ENCODE measurements at regions not wholly inside any gene's neighbourhood (a gene's known extent, or its start where the extent isn't known, plus 50 kb on each side); places are given as distances from the start of the nearest gene placed in this dataset.

DNA sequence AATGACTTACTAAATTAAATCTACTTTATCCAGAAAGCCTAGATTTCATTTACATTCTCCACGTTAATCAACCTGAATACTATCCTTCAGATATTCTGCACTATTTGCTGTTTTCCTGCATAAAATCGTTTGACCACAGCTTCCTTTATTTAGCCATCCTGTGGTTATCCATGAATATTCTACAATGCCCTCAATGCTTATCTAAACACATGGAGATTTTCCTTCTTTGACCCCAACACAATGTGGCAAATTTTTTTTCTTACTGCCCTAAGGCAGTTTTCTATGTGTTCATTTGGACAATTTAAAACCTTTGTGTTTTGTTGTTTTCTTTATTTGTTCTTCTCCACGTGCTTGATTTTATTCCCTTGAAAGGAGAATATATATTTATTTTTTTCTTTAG lies 495.5 kb upstream of the ROBO1 start:
- no peak for DNase-seq

DNA sequence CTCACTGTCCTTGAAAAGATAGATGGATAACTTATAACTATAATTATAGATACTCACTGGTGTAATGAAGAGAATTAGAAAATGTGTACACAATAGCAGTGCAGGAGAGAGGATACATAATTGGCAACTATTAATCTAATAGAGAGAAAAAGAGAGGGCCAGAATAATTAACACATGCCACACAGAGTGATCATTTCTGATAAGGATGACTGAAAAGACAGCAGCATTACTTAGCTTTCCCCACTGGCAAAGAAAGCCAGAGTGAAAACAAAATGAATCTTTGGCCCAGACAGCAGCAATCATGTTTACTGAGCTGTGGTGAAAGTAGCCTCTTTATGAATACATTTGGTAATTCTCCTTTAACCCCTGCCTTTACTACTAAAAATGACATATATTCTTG lies 493.3 kb upstream of the ROBO1 start:
- DNase-seq: no peak

DNA sequence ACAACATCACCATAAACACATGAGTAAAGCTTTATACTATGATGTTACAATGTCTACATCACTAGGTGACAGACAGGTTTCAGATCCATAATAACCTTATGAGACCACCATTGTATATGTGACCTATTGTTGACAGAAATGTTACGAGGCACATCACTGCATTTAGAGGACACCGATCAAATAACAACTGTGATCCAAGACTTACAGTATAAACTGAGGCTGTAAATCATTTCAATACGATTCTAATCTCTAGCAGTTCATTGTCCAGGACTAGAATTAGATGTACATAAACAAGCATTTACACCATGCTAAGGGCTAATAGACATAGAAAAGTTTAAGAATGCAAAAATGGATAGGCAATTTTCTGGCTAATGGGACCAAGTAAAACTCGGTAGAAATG lies 491.9 kb upstream of the ROBO1 start:
- DNase-seq: no peak

DNA sequence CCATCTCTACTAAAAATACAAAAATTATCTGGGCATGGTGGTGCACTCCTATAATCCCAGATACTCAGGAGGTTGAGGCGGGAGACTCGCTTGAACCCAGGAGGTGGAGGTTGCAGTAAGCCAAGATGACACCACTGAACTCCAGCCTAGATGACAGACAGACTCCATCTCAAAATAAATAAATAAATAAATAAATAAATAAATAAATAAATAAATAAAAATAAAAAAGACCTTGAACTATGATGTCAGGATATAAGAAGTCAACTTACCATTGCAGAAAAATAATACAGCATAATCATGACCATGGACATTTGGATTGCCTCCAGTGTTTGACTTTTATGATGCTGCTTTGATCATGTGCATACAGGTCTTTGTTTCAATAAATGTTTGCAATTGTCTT lies 484.3 kb upstream of the ROBO1 start:
- DNase-seq: no peak

DNA sequence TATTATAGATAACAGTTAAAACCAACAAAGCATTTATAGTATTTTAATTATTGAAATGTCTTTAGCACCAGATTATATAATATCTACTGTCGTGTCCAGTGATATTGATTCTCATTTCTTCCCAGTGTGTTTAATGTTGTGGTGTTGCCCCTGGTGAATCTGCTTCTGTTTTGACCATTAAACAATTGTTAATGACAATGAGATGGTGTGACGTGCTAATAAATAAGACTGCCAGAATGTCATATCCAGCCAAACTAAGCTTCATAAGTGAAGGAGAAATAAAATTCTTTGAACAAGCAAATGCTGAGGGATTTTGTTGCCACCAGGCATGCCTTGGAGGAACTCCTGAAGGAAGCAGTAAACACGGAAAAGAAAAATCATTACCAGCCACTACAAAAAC lies 480.0 kb upstream of the ROBO1 start:
- DNase-seq: no peak

DNA sequence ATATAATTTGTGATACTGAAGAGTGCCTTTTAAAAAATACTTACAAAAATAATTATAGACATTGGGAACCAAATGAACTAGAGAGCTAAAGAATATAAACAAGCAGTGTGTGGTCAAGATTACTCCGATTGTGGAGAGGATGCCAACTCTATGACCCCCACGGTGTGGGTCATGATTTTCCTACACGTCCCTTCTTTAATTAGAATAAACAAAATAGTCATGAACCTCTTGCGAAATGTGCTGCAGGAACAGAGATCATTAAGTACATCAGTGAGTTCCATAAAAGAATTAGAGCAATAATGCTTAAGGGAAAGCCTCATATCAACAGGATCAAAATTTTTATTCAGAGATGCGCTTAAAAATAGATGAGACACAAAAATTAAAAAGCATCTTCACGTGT lies 476.6 kb upstream of the ROBO1 start:
- no peak for DNase-seq

DNA sequence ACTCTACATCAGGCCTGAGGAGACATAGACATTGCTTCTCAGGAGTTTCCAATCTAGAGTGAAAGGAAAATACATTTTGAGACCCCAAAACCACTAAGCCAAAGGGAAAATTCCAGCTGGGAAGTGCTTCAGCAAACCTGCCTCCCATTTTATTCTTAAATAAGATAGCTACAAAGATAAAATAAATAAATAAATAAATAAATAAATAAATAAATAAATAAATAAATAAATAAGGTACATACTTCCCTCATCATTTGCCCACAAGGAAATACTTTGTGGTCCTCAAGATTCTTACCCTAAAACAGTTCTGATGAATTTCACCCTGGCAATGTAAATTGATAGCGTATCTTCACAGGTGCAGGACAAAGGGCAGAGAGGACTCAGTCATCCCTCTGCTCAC lies 474.0 kb upstream of the ROBO1 start:
- no peak for DNase-seq

DNA sequence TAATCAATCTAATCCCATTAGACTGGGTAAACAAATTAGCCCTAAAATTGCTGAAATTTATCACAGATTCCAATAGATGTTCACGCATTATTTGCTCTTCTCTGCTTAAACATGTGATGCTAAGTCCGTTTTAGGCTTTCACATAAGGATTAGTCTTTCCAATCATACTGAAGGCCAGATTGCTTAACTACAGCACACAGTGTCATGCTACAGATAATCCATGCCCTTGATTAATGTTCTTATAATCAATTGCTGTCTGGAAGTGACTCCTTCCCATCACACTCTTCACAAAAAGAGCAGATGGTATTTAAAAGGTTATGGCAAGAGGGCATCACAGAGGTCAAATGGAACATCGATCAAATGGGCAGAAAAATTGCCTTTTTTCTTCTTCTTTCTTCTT lies 471.5 kb upstream of the ROBO1 start:
- DNase-seq: no peak

DNA sequence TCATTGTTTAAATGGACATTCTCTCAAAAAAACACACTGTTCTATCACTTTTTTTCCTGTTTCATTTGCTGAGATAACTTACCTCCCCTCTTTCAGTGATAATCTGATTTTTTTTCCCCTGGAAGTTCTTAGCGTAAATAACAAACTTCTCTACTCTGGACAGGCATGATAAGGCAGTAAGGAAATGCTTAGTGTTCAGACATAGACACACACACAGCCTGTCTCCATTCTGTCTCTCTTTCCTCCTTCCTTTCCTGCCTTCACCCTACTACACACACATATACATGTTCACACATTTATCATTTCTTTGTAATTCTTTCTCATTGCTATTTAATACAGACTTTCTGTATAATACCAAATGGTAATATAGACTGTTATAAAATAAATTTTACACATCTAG lies 470.8 kb upstream of the ROBO1 start:
- DNase-seq: no peak

DNA sequence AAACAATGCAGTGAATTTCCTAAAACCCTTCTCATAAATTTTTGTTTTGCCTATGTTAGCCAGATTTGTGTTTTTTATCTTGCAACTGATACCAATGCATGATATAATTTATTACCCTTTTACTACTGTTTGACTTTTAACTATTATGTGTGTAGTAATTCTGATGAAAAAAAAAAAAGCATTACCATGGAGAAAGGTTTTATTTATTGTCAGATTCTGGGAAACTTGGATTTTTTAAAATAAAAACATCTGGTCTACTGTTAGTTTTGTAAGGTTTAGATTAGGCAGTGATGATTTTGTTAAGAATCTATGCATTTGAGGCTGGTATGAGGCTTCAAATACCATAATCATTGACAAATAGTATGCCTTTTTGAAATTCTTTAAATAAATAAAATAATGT lies 470.4 kb upstream of the ROBO1 start:
- no peak for DNase-seq

DNA sequence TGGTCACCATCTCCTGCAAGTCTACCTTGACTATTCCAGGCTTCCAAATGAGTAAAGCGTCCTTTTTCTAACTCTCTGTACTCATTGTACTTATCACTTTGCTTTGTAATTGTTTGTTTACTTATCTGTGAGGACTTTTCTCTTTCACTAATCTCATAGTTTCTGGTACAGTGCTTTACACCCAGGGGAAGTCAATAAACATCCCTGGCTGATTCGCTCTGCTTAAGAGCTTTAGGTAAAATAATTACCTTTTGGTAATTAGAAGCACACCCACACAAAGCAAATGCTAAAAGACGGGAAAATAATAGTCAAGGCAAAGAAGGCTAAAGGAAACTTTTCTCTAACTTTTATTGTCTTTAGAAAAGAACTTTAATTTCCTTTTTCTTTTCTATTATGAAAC lies 466.9 kb upstream of the ROBO1 start:
- DNase-seq: no peak

DNA sequence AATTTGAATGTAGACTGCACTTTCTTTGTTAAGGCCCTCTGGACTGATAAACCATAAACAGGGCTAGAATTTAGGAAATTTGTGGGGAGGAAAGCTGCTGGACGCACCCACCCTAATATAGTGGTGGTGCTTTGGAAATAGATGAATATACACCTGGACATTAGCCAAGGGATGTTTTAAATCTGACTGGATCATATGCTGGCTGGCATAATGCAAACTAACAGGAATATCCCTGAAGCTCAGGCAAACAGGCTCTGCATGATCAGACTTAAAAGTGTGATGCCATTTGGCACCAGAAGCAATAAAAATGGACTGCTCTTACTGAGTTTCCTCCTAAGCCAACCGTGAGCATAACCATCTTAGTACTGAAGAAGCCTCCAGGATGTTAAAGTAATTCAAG lies 465.8 kb upstream of the ROBO1 start:
- no peak for DNase-seq

DNA sequence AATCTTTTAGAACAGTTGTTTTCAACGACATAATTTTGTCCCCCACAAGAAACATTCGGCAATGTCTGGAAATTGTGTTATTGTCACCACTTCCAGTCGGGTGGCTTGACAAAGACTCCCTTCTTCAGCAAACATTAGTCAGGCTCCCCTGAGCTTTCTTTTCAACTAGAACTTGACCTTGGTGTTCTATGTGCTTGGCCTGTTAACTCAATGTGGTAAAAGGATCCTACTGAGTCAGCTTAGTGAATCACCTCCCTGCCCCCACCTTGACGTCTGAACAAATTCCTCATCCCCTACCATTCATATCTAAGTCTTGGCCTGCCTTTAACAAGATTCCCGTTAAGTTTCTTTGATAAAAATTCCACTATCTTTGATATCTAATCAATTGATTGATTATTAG lies 465.0 kb upstream of the ROBO1 start:
- DNase-seq: no peak

DNA sequence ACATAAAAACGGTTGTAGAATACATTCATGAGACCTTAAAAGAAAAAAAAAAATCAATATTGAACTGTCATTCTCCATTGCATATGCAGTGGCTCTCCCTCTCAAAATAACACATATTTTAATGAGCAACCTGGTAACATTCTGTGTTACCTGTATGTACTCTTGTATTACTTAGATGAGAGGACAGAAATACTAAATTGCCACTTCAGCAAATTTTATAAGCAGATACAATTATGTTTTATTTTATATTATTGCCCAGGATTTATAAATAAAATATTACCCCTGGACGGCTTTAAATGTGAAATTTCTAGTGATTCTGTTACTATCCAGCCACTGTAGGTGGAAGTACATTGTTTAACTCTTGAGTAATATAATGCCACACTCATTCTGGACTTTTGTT lies 463.2 kb upstream of the ROBO1 start:
- no peak for DNase-seq

DNA sequence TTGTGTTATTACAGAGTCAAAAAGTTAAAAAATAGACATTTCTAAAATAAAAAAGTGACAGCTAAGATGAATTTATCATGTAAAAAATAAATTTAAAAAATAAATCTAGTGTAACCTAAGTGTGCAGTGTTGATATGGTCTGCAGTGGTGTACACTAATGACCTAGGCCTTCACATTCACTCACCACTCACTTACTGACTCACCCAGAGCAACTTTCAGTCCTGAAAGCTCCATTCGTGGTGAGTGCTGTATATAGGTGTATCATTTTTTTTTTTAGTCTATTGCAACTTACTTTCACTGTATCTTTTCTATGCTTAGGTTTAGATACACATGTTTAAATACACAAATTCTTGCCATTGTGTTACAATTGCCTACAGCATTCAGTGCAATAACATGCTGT lies 459.4 kb upstream of the ROBO1 start:
- DNase-seq: no peak

DNA sequence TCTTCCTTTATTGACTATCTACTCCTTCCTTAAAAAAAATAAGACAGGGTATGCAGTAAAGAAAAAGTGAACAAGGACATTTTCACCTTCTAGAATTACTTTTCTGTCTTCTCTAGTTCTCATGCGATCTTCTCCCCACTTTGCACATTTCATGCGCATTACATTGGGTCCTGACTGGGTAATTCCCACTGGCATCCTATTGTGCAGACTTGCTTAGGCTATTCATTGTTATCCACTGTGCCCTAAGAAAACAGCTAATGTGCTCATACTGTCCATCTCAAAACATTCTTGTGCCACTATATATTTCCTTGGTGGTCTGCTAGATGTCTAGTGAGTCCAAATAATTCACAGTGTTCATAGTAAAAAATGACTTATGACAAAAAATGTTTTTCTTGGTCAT lies 447.4 kb upstream of the ROBO1 start:
- DNase-seq: no peak

DNA sequence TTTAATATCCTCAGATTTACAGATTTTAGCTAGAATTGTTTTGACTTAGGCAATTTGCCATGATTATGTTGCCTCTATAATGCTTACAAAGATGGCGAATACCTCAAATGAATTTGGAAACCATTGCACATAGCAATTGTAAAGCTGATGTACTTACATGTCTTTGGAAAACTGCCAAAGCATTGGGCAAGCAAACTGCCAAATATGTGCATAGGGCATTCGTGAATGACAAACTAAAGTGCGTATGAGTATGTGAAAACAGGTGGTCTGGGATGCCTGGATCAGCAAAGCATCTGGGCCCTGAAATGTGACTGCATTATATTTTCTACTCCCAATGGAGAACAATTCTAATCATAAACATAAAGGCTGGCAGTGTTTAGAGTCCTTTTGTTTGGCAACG lies 445.3 kb upstream of the ROBO1 start:
- DNase-seq: no peak

DNA sequence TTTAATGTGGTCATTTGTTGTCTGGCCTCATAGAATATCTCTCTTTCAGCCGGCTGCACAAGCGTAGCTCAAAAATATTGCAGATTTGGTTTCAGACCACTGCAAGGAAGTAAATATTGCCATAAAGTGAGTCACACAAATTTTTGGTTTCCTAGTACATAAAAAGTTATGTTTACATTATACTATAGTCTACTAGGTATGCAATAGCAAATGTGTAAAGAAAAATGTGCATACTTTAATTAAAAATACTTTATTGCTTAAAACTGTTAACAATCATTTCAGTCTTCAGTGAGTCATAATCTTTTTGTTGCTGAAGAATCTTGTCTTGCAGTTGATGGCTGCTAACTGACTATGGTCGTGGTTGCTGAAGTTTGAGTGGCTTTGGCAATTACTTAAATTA lies 425.1 kb upstream of the ROBO1 start:
- DNase-seq: no peak

DNA sequence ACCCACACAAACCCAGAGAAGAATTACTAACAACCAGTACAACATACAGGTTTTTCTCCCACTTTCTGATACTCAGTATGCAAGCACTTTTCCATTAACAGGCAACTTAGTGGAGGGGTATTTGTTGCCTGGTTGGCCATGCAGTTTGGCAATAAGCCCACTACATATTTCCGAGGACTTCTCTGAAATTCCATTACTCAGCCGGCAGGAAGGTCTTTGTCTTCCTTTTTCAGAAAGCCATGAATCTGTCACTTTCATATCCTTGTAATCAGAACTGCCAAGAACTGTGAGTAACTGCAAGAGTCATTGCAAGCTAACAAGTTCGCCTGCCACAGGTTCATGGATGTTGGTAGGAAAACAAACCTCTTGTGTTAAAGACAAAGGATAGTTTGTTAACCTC lies 422.3 kb upstream of the ROBO1 start:
- DNase-seq: no peak

DNA sequence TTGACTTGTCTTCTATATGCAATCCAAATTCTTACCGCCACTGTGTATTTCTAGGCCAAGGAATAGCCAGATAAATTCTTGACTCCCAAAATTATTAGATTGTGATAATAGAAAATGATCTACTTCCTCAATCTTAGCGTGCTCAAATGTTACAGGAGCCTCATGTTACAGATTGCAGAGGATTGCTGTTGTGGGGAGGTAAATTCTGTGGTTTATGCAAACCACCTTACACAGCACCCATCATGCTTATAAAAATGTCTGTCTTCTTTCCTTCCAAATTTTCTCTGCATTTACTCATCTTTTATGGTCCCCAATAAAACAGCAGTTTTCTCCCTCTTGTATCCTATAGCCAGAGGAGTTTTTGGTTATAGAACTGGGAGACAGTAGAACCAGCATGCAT lies 420.2 kb upstream of the ROBO1 start:
- no peak for DNase-seq

DNA sequence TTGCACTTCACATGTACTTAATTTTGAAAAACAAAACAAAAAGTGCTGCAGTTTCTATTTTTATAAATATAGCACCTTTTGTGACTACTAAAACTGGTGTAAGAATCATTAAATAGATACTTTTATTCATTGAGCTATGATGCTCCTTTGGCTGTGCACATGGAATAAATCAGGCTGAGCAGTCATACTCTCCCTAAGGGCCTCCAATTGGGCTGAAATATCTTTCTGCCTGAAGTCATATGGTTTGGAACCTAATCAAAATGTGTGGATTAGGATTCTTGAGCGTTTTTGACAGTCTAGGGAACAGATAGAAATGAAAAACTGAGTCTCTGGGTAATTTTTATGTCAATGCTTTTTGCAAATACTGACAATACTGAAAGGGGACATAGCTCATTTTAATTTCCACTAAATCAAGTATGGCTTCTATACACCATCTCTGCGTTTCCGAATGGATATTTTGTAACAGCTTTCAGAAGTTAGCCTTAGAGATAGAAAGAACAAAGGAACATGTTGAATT lies 392.2 kb upstream of the ROBO1 start:
- no peak for DNase-seq

DNA sequence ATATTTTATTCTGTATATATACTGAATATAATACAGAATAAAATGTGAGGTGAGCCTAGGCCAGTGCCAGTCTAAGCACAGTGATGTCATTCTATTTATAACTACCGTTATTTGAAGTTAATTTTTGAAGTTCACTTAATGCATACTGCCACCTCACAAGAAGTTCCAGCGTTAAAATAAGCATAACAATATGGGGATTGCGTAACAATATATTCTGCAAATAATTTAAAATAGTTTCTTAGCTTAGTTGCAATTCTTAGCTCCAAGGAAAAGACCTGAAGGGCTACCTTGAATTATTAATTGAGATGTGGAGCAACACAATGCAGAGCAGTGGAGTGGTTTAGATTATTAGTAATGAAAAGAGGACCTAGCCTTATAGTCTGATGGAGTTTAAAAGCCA lies 390.5 kb upstream of the ROBO1 start:
- no peak for DNase-seq

DNA sequence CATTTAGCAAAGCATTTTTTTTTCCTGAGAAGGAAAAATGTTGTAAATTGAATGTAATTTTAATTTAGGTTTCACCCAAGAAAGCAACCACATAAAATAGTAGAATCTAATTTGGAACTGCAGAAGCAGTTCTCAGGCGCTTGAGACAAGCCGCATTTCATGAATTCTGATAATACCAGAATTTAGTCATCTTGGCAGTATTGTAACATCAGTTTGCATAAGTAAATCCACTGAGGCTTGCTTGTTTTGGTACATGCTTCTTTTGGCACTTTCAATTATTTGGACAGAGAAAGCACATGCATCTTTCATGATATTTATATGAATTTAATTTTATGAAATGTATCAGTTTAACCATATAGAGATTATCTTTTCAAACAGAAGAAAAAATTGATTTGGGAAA lies 389.7 kb upstream of the ROBO1 start:
- DNase-seq: no peak

DNA sequence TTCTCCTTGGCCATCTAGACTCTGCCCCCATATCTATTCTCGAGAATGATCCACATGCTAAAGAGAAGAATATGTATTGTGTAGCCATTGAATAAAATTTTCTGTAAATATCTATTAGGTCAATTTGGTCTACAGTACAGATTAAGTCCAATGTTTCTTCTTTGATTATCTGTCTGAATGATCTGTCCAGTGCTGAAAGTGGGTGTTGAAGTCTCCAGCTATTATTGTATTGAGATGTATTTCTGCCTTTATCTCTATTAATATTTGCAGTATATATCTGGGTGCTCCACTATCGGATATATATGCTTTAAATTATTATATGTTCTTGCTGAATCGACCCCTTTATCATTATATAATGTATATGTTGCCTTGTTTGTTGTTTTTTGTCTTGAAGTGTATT lies 384.9 kb upstream of the ROBO1 start:
- DNase-seq: no peak

DNA sequence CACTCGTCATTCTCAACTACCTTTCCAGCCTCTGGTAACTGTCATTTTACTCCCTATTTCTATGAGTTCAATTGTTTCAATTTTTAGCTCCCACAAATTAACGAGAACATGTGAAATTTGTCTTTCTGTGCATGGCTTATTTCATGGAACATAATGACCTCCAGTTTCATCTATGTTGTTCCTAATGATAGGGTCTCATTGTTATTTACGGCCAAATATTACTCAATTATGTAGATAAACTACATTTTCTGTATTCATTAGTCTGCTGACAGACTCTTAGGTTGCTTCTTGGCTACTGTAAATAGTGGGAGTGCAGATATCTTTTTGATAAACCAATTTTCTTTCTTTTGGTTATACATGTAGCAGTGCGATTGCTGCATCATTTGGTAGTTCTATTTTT lies 374.9 kb upstream of the ROBO1 start:
- no peak for DNase-seq

DNA sequence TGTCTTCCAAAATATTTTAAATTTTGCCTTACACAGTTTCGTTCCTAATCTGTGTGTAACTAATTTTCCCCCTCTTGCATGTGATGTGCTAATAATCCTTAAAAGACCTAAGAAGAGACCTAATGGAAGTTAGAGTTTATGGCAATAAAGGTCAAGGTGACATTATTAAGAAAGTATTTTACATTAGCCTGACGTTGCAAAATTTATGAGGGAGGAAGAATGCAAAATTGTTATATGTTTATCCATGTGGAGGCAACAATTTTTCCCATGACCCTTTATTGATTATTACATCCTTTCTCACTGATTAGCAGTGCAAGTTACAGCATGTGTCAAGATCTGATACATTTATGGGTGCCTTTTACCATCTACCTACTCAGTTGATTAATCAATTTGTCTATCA lies 373.8 kb upstream of the ROBO1 start:
- no peak for DNase-seq
